NCI-H748 treated with DMSO at 0.1 percent for 48 hours (cell line): ENCODE measurements at regions not wholly inside any gene's neighbourhood (a gene's known extent, or its start where the extent isn't known, plus 50 kb on each side); places are given as distances from the start of the nearest gene placed in this dataset.

Experiments
- DNase-seq: peaks from one replicate; lab custom pipeline; 2025; lab: John Stamatoyannopoulos, UW

- no peak for DNase-seq
Observed at GRCh38 chr3:55178336-55178735, 250.5 kb upstream of the LRTM1 start.

DNA sequence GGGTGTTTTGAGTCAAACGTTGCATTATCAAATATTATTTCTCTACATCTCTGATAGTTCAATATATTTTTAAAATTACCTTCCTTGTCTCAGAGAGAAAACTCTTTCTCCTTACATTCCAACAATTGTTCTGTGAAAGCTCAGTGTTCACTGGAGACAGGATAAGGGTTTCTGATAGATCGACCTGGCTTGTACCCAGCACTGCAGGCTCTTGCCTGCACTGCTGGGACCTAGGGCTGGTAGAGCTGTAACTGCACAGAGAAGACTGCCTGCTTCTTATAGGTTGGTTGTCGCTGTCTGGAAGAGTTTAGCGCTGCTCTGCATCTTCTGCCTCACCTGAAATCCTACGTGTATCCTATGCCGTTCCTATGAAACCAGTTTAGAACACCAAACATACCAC, 249.9 kb upstream of the LRTM1 start:
- DNase-seq: no peak

DNA sequence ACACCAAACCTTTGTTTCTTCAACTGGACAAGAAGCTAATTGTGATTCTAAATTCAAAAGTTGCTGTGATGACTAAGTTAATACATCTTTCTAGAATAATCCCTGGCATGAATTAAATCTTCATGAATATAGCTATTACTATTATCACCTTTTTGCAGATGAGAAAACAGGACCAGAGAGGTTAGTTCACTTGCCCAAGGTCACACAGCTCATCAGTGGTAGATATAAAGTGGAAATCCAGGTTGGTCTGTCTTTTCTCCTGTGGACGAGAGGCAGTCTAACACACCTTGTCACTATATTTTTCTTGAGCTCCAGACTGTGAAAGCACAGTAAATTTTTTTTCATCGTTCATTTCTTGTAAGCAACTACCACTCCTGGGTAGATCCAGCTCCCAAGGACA, 247.6 kb upstream of the LRTM1 start:
- no peak for DNase-seq

DNA sequence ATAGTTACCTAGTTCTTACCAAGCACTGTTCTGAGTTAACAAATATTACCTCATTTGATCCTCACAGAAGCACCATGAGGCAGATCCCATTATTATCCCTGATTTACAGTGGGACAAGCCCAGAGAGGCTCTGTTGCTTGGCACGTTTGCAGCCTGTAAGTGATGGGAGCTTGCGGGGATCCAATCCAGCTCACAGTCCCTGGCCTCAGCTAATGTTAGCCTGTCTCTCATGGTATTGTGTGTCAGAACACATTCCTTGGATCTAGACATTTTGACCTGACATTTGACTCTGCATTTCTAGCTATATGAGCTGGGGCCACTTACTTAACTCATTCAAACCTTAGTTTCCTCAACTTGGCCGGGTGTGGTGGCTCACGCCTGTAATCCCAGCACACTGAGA, 246.9 kb upstream of the LRTM1 start:
- DNase-seq: no peak

GRCh38 chr3:55173504-55173903, 245.6 kb upstream of the LRTM1 start:
- DNase-seq: no peak

DNA sequence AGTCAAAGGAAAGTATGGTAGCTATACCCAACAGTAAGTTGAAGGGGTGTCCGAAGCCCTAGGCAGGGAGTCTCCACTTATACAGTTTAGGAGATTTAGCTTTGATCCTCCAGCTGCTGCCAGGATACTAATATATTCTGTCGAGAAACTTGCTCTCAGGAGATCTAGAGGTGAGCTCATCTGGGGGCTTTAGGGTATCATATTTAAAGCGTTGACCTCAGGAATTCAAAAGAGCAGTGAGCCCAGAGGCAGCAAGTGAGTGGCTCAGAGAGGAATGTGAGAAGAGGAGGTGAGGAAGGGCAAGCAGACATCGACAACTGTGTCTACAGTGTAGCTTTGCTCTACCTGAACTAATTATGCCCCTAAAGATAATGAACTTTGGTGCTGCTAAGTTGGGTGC, 245.1 kb upstream of the LRTM1 start:
- no peak for DNase-seq

DNA sequence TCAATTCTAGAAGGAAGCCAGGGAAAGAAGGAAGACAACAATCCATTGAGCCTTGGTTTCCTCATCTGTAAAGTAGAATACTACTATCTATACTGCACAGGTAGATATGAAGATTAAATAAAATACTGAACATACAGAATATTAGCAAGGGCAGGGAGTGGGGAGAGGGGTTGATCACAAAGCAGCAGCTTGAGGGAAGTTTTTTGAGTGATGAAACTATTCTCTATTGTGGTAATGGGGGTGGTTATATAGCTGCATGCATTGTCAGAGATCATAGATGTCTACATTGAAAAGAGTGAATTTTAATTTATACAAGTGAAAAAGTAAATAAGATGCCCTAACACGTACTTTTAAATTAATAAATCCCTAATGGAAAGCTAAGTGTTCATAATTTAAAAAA, 242.6 kb upstream of the LRTM1 start:
- no peak for DNase-seq

GRCh38 chr3:55169608-55170072, 241.8 kb upstream of the LRTM1 start:
- no peak for DNase-seq

DNA sequence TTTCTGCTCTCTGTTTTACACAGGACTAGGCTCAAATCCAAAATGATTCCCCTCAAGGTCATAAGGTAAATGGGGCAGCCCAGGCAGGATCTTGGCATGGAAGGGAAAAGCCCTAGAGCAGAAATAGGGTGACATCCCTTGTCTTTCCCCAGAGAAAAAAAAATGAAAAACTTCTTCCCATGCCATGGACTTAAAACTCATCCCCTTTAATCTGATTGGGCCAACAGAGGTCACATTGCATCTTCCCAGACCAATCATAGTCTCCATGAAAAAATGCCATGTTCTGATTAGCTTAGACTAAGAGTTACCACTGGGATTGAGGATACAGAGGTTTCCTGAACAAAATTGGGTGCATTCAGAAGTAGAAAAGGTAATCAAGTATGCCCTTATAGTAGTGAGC, 241.3 kb upstream of the LRTM1 start:
- no peak for DNase-seq

GRCh38 chr3:55167586-55168317, 239.9 kb upstream of the LRTM1 start:
- no peak for DNase-seq

GRCh38 chr3:55166576-55167555, 239.0 kb upstream of the LRTM1 start:
- DNase-seq: no peak

DNA sequence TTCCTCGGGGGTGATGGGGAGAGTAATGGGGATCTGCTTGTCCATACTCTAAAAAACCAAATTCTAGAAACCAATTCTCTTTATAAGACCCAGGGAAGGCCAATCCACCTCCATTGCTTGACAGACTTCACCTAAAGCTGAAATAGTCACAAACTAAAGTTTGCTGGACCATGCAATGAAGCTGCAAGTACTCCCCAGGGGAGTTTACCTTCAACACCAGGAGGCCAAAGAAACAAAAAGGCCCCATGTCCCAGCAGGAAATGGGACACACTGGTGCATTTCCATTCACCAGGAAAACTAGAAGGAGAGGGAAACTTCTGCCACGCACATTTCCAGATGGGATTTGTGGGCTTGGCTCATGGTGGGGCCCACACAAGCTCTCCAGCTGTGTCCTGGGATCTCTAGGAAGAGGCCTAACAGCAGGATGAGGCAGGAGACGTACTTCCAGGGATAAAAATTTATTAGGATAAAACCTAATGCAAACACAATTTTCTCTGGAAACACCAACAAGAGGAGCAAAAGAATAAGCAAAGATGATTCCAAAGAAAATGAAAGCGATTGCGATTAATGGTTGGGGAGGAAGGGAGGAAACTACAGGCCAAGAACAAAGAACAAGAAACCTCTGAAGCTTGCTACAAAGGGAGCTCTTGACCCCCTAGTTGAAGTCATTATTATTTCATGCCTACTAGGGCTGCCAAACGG, 238.0 kb upstream of the LRTM1 start:
- no peak for DNase-seq

DNA sequence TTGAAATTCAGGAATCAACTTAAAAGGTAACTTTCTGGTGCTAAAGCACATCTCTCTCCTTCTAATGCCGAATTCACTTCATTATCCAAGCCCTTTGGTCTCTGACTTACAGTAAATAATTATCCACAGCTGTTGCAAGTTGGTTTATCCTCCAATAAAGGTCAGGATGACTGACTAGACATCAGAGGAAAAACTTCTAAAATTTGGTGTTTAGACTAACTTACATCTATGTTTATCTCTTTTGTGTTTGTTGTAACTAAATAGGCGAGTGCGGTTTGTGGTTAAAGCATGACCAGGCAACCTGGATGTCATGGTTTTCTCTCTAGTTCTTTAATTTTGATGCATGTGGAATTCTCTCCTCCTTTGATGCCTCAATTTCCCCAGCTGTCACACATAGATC, 237.4 kb upstream of the LRTM1 start:
- no peak for DNase-seq

DNA sequence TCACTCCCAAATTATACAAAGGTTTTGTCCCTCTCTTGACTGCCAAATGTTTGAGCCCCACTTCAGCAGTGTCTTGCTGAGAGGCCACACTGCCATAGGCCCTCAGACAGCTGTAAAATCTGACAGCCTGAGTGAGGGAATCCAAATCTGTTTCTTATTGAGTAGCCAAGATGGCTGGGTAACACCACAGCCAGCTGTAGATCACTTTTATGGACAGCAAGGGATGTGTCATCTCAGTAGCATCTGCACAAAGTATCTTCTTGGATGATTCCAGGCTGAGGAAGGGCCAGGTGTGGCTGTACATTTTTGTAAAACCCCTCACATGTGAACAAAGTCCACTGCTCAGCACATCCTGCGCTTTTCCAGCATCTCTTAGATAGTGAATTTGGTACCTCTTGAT, 237.0 kb upstream of the LRTM1 start:
- no peak for DNase-seq

- no peak for DNase-seq
Observed at GRCh38 chr3:55164191-55164590, 236.3 kb upstream of the LRTM1 start.

DNA sequence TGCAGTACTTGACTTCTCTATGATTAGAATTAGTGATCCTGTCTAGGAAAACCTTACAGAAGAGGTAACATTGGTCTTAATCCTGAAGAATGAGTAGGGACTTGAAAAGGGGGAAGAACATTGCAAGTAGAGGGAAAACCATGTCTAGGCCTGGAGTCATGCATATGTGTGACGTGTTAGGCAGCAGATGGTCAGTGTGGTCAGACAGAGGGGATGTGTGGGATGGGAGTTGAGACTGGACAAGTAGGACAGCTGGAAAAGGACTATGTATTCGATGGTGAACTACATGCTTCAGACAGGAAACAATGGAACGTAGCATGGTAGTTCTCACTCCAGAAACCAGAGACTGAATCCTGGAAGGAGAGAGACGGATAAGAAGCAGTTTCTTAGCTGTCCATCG, 235.6 kb upstream of the LRTM1 start:
- no peak for DNase-seq

DNA sequence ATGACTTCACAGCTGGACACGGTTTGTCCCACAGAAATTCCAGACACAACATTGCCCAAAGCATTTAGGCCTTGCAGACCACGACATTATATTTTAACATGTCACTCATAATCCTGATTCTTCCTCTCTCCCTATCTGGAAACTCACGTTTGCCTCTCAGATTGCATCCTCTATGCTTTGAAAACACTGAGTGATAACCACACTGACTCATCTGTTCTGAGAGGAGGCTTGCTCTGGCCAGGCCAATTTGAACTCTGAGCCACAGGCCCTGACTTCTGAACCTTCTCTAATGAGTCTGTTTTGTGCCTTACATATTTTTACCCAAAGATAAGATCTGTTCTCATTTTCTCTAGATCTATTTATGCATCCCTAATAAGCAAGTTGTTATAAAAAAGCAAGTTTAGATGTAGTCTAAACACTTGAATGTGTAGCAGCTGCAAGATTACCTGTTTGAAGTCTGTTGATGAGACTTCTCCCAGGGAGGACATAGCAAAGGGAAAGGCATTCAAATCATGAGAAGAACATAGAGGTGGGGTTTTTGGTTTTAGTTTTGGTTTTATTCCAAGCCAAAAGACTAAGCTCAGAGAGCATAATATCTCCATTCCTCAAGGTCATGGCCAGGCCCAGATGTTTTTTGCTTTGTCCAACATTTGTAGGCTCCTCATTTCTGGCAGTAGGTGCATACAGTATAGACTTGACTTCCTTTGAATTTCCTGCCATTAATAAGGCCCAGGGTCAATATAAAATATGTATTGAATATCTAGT, 234.4 kb upstream of the LRTM1 start:
- DNase-seq: no peak

GRCh38 chr3:55161231-55161630, 233.4 kb upstream of the LRTM1 start:
- DNase-seq: no peak

DNA sequence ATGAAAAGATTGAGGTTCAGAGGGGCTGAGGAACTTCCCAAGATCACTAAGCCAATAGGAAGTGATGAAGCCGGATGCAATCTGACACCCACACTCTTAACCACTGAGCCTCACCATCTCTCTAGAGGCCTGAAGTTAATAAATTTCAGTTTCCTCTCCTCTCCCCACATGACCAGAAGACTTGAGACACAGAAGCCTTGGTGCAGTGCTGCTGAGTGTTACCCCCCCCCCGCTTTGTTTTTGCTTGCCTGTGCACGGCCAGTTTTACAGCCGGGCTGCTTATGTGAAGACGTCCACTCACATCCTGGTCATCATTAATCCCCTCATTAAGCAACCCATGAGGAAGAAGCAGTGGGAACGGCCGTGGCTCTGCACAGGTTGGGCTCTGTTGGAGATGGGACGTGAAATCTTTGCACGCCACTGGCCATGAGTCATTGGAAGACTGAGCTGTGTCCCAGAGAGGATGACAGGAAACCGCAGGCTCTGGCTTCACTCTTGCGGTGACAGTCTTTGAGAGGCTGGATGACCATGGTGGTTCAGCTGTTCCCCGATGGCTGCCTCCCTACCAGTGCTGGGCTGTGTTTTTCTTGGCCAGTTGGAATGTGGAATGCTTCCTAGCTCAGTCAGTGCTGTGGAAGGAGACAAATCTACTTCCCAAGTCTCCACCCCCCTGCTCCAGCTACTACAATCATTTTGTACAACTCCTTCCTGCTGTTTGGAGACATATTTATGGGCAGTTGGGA, 232.6 kb upstream of the LRTM1 start:
- no peak for DNase-seq

DNA sequence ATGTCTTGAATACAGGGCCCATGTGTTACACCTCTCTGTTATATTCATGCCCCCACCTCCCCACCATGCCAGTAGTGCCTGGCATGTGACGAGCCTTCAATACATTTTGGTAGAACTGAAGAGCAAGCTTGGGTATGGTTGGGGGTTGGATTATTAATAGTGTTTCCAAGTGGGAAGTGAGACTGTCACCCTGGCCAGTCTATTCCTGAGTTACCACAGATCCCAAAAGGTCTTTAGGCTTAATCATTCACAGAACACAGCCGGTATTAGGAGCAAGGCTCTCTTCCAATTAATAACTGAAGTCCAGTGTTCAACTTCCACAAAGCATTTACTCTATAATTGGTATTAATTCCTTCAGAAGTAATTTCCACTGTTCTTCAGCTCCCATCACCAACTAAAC, 231.9 kb upstream of the LRTM1 start:
- no peak for DNase-seq

DNA sequence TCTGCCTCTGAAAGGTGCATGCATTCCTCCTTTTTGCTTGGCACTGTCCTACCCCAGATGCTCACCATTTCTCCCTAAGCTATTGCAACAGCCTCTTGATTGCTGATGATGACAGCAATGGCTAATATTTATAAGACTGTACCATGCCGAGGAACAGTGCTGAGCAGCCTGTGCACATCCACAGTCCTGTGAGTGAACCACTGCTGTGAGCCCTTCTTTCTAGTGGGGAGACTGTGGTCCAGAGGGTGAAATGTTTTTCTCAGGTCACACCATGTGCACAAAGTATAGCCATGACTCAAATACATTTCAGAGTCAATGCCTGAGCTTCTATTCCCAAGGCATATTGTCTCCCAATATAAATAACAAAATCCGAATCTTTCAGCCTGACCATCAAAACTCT, 231.2 kb upstream of the LRTM1 start:
- no peak for DNase-seq
